ENCODE measurements at regions not wholly inside any gene's neighbourhood (a gene's known extent, or its start where the extent isn't known, plus 50 kb on each side); places are given as distances from the start of the nearest gene placed in this dataset.

GRCh38 chr4:19298998-19299397 lies 952.7 kb upstream of the SLIT2 start (continued):
- TF ChIP-seq REST (IDR thresholded peaks at IDR 0.05; ENCODE audit: low read depth, low read length) (no peak), ZBTB33 (IDR thresholded peaks at IDR 0.05; ENCODE audit: borderline replicate concordance, low read depth) (peak; percentile 82; the same call in 1 of the 2 replicates), TCF12 (IDR thresholded peaks at IDR 0.05) (peak; percentile 100), RXRA (IDR thresholded peaks at IDR 0.05; ENCODE audit: borderline replicate concordance, low read depth) (peak; percentile 51; the same call in 1 of the 2 replicates), PBX3 (IDR thresholded peaks at IDR 0.05) (peak; percentile 98), FOXJ3 (CRISPR knock-in tag; IDR thresholded peaks at IDR 0.05) (0 out of 2 replicates have a peak, but pooled peaks have one; percentile 59)

- POLR2A ChIA-PET: no interaction called here
- Histone ChIP-seq H3K79me2 (ENCODE audit: insufficient read depth) (no peaks in the 10 kb centered on the region), H3K36me3 (replicated peaks in 1 of 2; ENCODE audit: control insufficient read depth in 1 of 2, insufficient read depth in 2 of 2, low read length in 1 of 2) (peaks cover 0 to 4% of the 10 kb centered on the region in 2 experiments), H2AFZ (ENCODE audit: low read depth) (no peak overlapping the region), H3K27me3 (ENCODE audit: insufficient read depth) (no peaks in the 10 kb centered on the region), H3K9me2 (no peaks in the 10 kb centered on the region), H3K4me1 (ENCODE audit: control insufficient read depth in 1 of 2, insufficient read depth in 2 of 2, low read depth in 1 of 2, low read length in 1 of 2) (no peaks in the 10 kb centered on the region), H3K4me2 (no peak overlapping the region), H3K9ac (no peak overlapping the region), H4K20me1 (ENCODE audit: insufficient read depth) (no peaks in the 10 kb centered on the region), H3K27ac (ENCODE audit: low read depth in 2 of 2, low read length in 1 of 2) (no peak overlapping the region), H3K4me3 (ENCODE audit: low read depth in 2 of 2, low read length in 1 of 2) (no peak overlapping the region), H3F3A (replicated peaks; ENCODE audit: insufficient read depth) (no peaks in the 10 kb centered on the region), H3K9me3 (peaks cover 3% of the 10 kb centered on the region; the same call in 1 of the 2 replicates)
- no peak for DNase-seq
- 96% methylated on average over 1 of the region's 1 CpG for WGBS (ENCODE audit: low lambda C conversion rate)
- TF ChIP-seq FOXM1 (IDR thresholded peaks at IDR 0.05; ENCODE audit: low read depth) (no peak), NRF1 (IDR thresholded peaks at IDR 0.05; ENCODE audit: low read depth, low read length) (no peak)
- CTCF ChIA-PET: no interaction called here
Measured at GRCh38 chr4:19293781-19294180, 957.9 kb upstream of the SLIT2 start.

GRCh38 chr4:19293080-19293479 lies 958.6 kb upstream of the SLIT2 start:
- Histone ChIP-seq H3K9me3 (peaks cover 3% of the 10 kb centered on the region; the same call in 1 of the 2 replicates), H3K4me1 (ENCODE audit: control insufficient read depth in 1 of 2, insufficient read depth in 2 of 2, low read depth in 1 of 2, low read length in 1 of 2) (no peaks in the 10 kb centered on the region), H2AFZ (ENCODE audit: low read depth) (no peak overlapping the region), H3K27me3 (ENCODE audit: insufficient read depth) (no peaks in the 10 kb centered on the region), H3K27ac (ENCODE audit: low read depth in 2 of 2, low read length in 1 of 2) (no peak overlapping the region), H3K4me3 (ENCODE audit: low read depth in 2 of 2, low read length in 1 of 2) (no peak overlapping the region), H3K9ac (no peak overlapping the region), H3K36me3 (replicated peaks in 1 of 2; ENCODE audit: control insufficient read depth in 1 of 2, insufficient read depth in 2 of 2, low read length in 1 of 2) (peaks cover 0 to 4% of the 10 kb centered on the region in 2 experiments), H4K20me1 (ENCODE audit: insufficient read depth) (no peaks in the 10 kb centered on the region), H3F3A (replicated peaks; ENCODE audit: insufficient read depth) (no peaks in the 10 kb centered on the region), H3K9me2 (no peaks in the 10 kb centered on the region), H3K79me2 (ENCODE audit: insufficient read depth) (no peaks in the 10 kb centered on the region), H3K4me2 (no peak overlapping the region)
- ChIA-PET POLR2A (no interaction called here), CTCF (no interaction called here)
- 26% methylated on average over 1 of the region's 1 CpG for WGBS (ENCODE audit: low lambda C conversion rate)
- no peak for DNase-seq
- TF ChIP-seq REST (IDR thresholded peaks at IDR 0.05; ENCODE audit: low read depth, low read length) (no peak), RFX5 (IDR thresholded peaks at IDR 0.05; ENCODE audit: low read length) (no peak), USF1 (IDR thresholded peaks at IDR 0.05; ENCODE audit: borderline replicate concordance, low read depth) (no peak), TEAD4 (IDR thresholded peaks at IDR 0.05; ENCODE audit: borderline replicate concordance, insufficient read depth) (no peak), PBX3 (IDR thresholded peaks at IDR 0.05) (no peak), RCOR1 (IDR thresholded peaks at IDR 0.05; ENCODE audit: low read length) (no peak)

All from SK-N-SH (cell line).